Heart right ventricle (tissue), 16 donors: ENCODE measurements at regions not wholly inside any gene's neighbourhood (a gene's known extent, or its start where the extent isn't known, plus 50 kb on each side); places are given as distances from the start of the nearest gene placed in this dataset.
A peak's percentile ranks its signal among the peaks of the same experiment; 100 is the strongest.

Experiments
- ATAC-seq, 8 donors: fragments of 200-7000 bp; cut with Tn5 transposase; one replicate each; pipeline ENCODE4 v1.9.1; 2020; ENCODE audit warnings: mild to moderate bottlenecking in 8 of 8, moderate library complexity in 8 of 8, moderate number of reproducible peaks in 1 of 8
- DNase-seq, 2 donors: peaks; one replicate each; pipeline ENCODE4 v3.0.0-alpha.2; 2020
- H3K27ac ChIP-seq, 10 donors: fragments of 200-600 bp; sonication (generic) in 2 of 10; one replicate each; pipeline versions ENCODE4 v1.5.0 to v1.8.0; 2020 to 2022; ENCODE audit warnings: mild to moderate bottlenecking in 3 of 10
- H3K27me3 ChIP-seq, 7 donors: fragments of 200-600 bp; one replicate each; pipeline ENCODE4 v1.8.0; 2021 to 2022; ENCODE audit warnings: mild to moderate bottlenecking in 2 of 7
- H3K36me3 ChIP-seq, 9 donors: fragments of 200-600 bp; sonication (generic) in 1 of 9; one replicate each; pipeline versions ENCODE4 v1.5.0 to v1.8.0; 2020 to 2022; ENCODE audit warnings: mild to moderate bottlenecking in 2 of 9
- H3K4me1 ChIP-seq, 9 donors: fragments of 200-600 bp; sonication (generic) in 1 of 9; one replicate each; pipeline versions ENCODE4 v1.5.0 to v1.8.0; 2020 to 2022; ENCODE audit warnings: mild to moderate bottlenecking in 4 of 9
- H3K4me3 ChIP-seq, 10 donors: fragments of 200-600 bp; sonication (generic) in 2 of 10; one replicate each; pipeline versions ENCODE4 v1.5.0 to v1.8.0; 2020 to 2022; ENCODE audit warnings: mild to moderate bottlenecking in 7 of 10, moderate library complexity in 2 of 10
- H3K9me3 ChIP-seq, 11 donors: fragments of 200-600 bp in 10 of 11; sonication (generic) in 2 of 11; one replicate each; pipeline versions ENCODE4 v1.5.0 to v1.8.0; 2013 to 2022; ENCODE audit warnings: mild to moderate bottlenecking in 2 of 11, control low read depth in 1 of 11, moderate library complexity in 1 of 11
- WGBS, 2 donors: extraction: QIAGEN DNeasy Blood & Tissue Kit; methylation state at CpG; one replicate each; pipeline ENCODE4 v1.1.7; 2013; ENCODE audit warnings: inconsistent platforms in 1 of 2; 5-methylcytosine and 5-hydroxymethylcytosine counted together
- intact Hi-C, 10 donors: fragments of 100-400 bp; cut with DNase I; formaldehyde crosslinking; loops; one replicate each; pipeline versions ENCODE4 v1.11.1 to v1.14.2; 2022
- TF ChIP-seq, protein P1 (sequence below), 9 donors: fragments of 200-600 bp; sonication (generic) in 2 of 9; IDR thresholded peaks; one replicate each; pipeline versions ENCODE4 v1.5.0 to v1.8.0; 2021 to 2022; ENCODE audit warnings: antibody characterized with exemption in 9 of 9, mild to moderate bottlenecking in 5 of 9, moderate library complexity in 1 of 9
- donor health status: Arrhythmogenic right ventricular cardiomyopathy.
- donor health status: ischemic (EF 13 %, LVEDD 7.1; RV severe dilation, severe dysfunction).
- donor health status: healthy with polysubstance abuse.
- donor health status: DM: no; HTN: yes; CAD: no.
- donor health status: DM: no; HTN: no; CAD: no.
- donor health status: ischemic (EF 25% LVEDD 6.9; RV normal size, moderate dysfunction).
- donor health status: ischemic (EF 25% LVEDD 5.7; RV mildly dilated, moderate dysfunction).
- donor health status: healthy.
- donor health status: DM: yes; HTN: yes; CAD: no.
- donor health status: Ischemic cardiomyopathy.
- donor health status: ischemic (EF 35%, LVEDD 5.7; RV mildly dilated, moderate dysfunction).
- donor health status: nonischemic (EF 11% LVEDD 7.7; RV severe dilation, severe dysfunction).
- donor health status: DM: yes; HTN: yes; CAD: no.
- donor health status: PGD.
- donor health status: ischemic (EF 29% LVEDD 5.4; RV normal size, mild dysfunction).
- donor health status: nonischemic (EF 23%, LVEDD 6.1; RV moderate dilation, normal function).

DNA sequence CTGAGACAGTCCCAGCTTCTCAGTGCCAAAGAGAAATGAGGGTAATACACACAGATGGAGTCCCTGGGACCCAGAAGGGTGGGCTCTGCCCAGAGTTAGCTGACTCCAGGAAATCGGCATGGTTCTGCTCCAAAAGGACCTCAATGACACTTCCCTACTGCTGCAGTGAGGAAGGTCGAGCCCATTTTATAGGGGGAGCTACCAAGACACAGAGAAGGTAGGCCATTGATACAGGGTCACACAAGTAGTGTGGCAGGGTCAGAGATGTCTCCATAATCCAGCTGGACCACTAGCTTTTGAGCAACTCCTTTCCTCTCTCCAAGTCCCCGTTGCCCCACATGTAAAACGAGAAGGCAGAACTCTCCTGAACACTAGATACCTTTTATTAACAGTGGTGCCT is 276.9 kb downstream of the MYCN start:
- Histone ChIP-seq H3K4me1 (peaks cover 0 to 11% (median 4%) of the 10 kb centered on the region in 9 donors), H3K4me3 (no peak overlapping the region), H3K36me3 (no peaks in the 10 kb centered on the region), H3K27ac (no peak overlapping the region), H3K9me3 (no peaks in the 10 kb centered on the region), H3K27me3 (no peaks in the 10 kb centered on the region)
- TF ChIP-seq, protein P1, sequence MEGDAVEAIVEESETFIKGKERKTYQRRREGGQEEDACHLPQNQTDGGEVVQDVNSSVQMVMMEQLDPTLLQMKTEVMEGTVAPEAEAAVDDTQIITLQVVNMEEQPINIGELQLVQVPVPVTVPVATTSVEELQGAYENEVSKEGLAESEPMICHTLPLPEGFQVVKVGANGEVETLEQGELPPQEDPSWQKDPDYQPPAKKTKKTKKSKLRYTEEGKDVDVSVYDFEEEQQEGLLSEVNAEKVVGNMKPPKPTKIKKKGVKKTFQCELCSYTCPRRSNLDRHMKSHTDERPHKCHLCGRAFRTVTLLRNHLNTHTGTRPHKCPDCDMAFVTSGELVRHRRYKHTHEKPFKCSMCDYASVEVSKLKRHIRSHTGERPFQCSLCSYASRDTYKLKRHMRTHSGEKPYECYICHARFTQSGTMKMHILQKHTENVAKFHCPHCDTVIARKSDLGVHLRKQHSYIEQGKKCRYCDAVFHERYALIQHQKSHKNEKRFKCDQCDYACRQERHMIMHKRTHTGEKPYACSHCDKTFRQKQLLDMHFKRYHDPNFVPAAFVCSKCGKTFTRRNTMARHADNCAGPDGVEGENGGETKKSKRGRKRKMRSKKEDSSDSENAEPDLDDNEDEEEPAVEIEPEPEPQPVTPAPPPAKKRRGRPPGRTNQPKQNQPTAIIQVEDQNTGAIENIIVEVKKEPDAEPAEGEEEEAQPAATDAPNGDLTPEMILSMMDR (IDR thresholded peaks at IDR 0.05): no peak
- 88 to 89% methylated on average over 4 of the region's 4 CpGs for WGBS, 2 donors
- intact Hi-C loops: loop anchor here in 4 of 10 donors (5.0 to 10.0 kb wide), 4 partner anchors 275 to 582 kb away; partner anchors contain the start of gene MYCN (in 1 of the 4)
- DNase-seq (no peak), ATAC-seq (no peak)

DNA sequence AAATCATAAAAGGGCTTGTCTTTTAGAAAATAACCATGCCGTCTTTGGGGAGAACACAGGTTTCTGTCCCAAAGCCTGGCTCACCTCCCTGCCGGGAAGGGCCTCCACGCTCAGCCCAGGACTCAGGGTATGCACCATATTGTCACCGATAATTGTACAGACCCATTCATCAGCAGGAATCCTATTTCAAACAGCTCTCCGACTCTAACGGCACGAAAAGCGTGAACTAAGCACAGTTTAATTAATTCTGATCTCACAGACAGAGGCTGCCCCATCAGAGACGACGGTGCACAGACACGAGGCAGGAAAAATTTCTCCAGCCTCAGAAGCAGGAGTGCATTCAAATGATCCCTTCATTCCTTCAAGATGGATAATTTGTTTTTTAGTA is 276.2 kb downstream of the MYCN start:
- DNase-seq (no peak), ATAC-seq (no peak)
- Histone ChIP-seq H3K36me3 (no peaks in the 10 kb centered on the region), H3K4me3 (no peak overlapping the region), H3K9me3 (no peaks in the 10 kb centered on the region), H3K27ac (peak overlapping the region in 6 of 10 donors; percentile 36 to 75 (median 51)), H3K27me3 (no peaks in the 10 kb centered on the region), H3K4me1 (peaks cover 0 to 11% (median 4%) of the 10 kb centered on the region in 9 donors)
- 88 to 95% methylated on average over 11 of the region's 11 CpGs for WGBS, 2 donors
- intact Hi-C loops: loop anchor here in 4 of 10 donors (5.0 to 10.0 kb wide), 4 partner anchors 274 to 582 kb away; partner anchors contain the start of gene MYCN (in 1 of the 4)
- TF ChIP-seq, protein P1 (IDR thresholded peaks at IDR 0.05): no peak

DNA sequence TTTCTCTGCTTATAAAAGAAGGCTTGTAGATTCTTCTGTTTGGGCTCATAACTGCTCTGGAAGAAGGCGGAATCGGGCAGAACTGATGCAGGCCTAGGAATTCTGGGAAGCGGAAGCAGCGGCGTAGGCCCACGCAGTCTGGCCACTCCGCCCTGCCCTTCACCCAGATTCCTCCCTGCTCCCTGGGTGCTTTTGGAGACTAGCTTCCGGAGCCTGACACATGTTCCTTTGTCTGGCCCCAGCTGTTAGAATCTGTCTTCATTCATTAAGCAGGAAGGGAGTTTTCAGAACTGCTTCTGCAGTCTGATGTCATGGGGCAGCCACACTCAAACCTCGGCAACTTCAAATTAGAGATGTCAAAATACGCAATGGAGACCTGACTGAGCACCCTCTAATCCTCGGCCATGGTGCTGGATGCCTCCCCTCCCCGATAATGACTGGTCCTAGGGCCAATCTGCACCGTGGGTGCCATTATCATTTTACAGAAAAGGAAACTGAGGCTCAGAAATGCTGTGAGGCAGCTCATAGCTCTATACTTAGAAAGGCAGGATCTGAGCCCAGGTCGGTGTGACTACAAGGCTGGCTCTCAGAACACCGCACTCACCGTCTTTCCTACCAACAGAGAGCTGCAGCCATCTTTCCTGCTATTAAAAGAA is 275.7 kb downstream of the MYCN start:
- peak; percentile 87 to 97 (median 94) for ATAC-seq
- peak overlapping the region in 7 of 10 donors; percentile 11 to 75 (median 46) for H3K27ac ChIP-seq
- TF ChIP-seq, protein P1 (IDR thresholded peaks at IDR 0.05): no peak
- intact Hi-C loops: loop anchor here in 4 of 10 donors (5.0 to 10.0 kb wide), 4 partner anchors 274 to 581 kb away; partner anchors contain the start of gene MYCN (in 1 of the 4)
- H3K27me3 ChIP-seq: no peaks in the 10 kb centered on the region
- no peaks in the 10 kb centered on the region for H3K36me3 ChIP-seq
- WGBS, 2 donors: 55 to 57% methylated on average over 16 of the region's 16 CpGs
- H3K9me3 ChIP-seq: peaks cover 0 to 4% (median 0%) of the 10 kb centered on the region in 11 donors
- no peak overlapping the region for H3K4me3 ChIP-seq
- peak; percentile 32 to 59 for DNase-seq
- peaks cover 0 to 11% (median 4%) of the 10 kb centered on the region in 9 donors for H3K4me1 ChIP-seq

DNA sequence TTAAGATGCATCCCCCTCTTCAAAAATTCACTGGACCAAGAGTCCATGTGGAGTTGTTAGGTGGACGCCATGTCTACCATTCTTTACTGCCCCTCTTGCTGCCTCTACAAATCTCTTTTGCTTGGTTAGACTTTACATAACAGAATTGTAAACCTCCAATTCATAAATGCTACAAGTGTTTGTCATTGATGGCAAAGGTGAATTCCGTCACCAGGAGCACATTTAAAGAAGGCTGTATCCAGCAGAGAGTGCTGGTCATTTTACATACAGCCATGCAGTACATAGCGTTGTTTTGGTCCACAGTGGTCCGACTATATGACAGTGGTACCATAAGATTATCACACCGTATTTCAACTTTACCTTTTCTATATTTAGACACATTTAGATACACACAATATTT is 274.5 kb downstream of the MYCN start:
- TF ChIP-seq, protein P1 (IDR thresholded peaks at IDR 0.05): no peak
- intact Hi-C loops: loop anchor here in 4 of 10 donors (5.0 to 10.0 kb wide), 4 partner anchors 273 to 580 kb away; partner anchors contain the start of gene MYCN (in 1 of the 4)

More for the DNA sequence above, 274.5 kb downstream of the MYCN start:
- 94 to 95% methylated on average over 5 of the region's 5 CpGs for WGBS, 2 donors
- Histone ChIP-seq H3K4me1 (peaks cover 0 to 11% (median 4%) of the 10 kb centered on the region in 9 donors), H3K4me3 (no peak overlapping the region), H3K9me3 (peaks cover 0 to 4% (median 0%) of the 10 kb centered on the region in 11 donors), H3K27ac (no peak overlapping the region), H3K27me3 (no peaks in the 10 kb centered on the region), H3K36me3 (no peaks in the 10 kb centered on the region)
- ATAC-seq (no peak), DNase-seq (no peak)
